HEK293 (cell line): ENCODE measurements at regions not wholly inside any gene's neighbourhood (a gene's known extent, or its start where the extent isn't known, plus 50 kb on each side); places are given as distances from the start of the nearest gene placed in this dataset.

Experiments
- CTCF ChIA-PET: fragments of 350-600 bp; formaldehyde crosslinking; extraction: SDS; loops from one replicate; lab custom pipeline; 2021; ENCODE audit warnings: antibody characterized with exemption; lab: Yijun Ruan, JAX
- POLR2A ChIA-PET: fragments of 300-600 bp; formaldehyde crosslinking; extraction: SDS; loops from one replicate; lab custom pipeline; 2020; ENCODE audit warnings: antibody characterized with exemption, inconsistent platforms; lab: Yijun Ruan, JAX
- H3K27ac ChIP-seq: fragments of 200-500 bp; sonication (Bioruptor generic); 2 replicates; pipeline ENCODE4 v1.5.1; 2014; ENCODE audit warnings: low read depth, low read length, control low read depth, inconsistent platforms; ENCODE audit errors: extremely low read depth
- H3K36me3 ChIP-seq, 2 experiments: fragments of 200-500 bp in 1 of 2; sonication (Bioruptor generic) in 1 of 2; 1 replicate in 1 of 2; 2 replicates in 1 of 2; pipeline ENCODE4 v1.5.1; 2014 to 2017; ENCODE audit warnings: inconsistent platforms in 2 of 2, low read length in 2 of 2; ENCODE audit not compliant: control insufficient read depth in 2 of 2, insufficient read depth in 1 of 2
- H3K4me1 ChIP-seq: fragments of 200-500 bp; sonication (Bioruptor generic); 2 replicates; pipeline ENCODE4 v1.5.1; 2014; ENCODE audit warnings: mild to moderate bottlenecking, low read length, inconsistent platforms; ENCODE audit not compliant: control insufficient read depth, insufficient read depth
- H3K4me3 ChIP-seq: 2 replicates; pipeline ENCODE4 v1.5.1; 2011; ENCODE audit warnings: low read depth, mild to moderate bottlenecking, control low read depth, low read length, moderate library complexity
- H3K9me3 ChIP-seq: fragments of 200-500 bp; sonication (Bioruptor generic); 2 replicates; pipeline ENCODE4 v1.5.1; 2014; ENCODE audit warnings: low read depth, low read length, inconsistent platforms; ENCODE audit not compliant: control insufficient read depth, insufficient read depth
- BCL11A ChIP-seq: fragments of 450-650 bp; formaldehyde crosslinking; IDR thresholded peaks from 2 replicates; pipeline ENCODE4 v1.5.1; 2016; ENCODE audit warnings: low read depth, missing biosample characterization, missing genetic modification characterization
- BCL11B ChIP-seq: fragments of 450-650 bp; formaldehyde crosslinking; IDR thresholded peaks from 2 replicates; pipeline ENCODE4 v1.5.1; 2016; ENCODE audit warnings: low read depth, missing biosample characterization, missing genetic modification characterization
- IKZF3 ChIP-seq: fragments of 450-650 bp; IDR thresholded peaks from 2 replicates; pipeline ENCODE4 v1.5.0; 2018; ENCODE audit warnings: missing biosample characterization, mild to moderate bottlenecking, missing genetic modification characterization, moderate library complexity
- KLF1 ChIP-seq: fragments of 450-650 bp; formaldehyde crosslinking; IDR thresholded peaks from 2 replicates; pipeline ENCODE4 v1.5.1; 2016; ENCODE audit warnings: missing biosample characterization, missing genetic modification characterization
- MYNN ChIP-seq: fragments of 450-650 bp; formaldehyde crosslinking; IDR thresholded peaks from 2 replicates; pipeline ENCODE4 v1.5.1; 2016; ENCODE audit warnings: missing biosample characterization, missing genetic modification characterization, borderline replicate concordance
- SCRT1 ChIP-seq: fragments of 450-650 bp; formaldehyde crosslinking; IDR thresholded peaks from 2 replicates; pipeline ENCODE4 v1.5.1; 2016; ENCODE audit warnings: missing biosample characterization, missing genetic modification characterization, borderline replicate concordance
- ZBTB17 ChIP-seq: fragments of 450-650 bp; formaldehyde crosslinking; IDR thresholded peaks from 2 replicates; pipeline ENCODE4 v1.5.1; 2016; ENCODE audit warnings: missing biosample characterization, missing genetic modification characterization
- ZFP69B ChIP-seq: fragments of 450-650 bp; formaldehyde crosslinking; IDR thresholded peaks from 2 replicates; pipeline ENCODE4 v1.5.1; 2016; ENCODE audit warnings: missing biosample characterization, missing genetic modification characterization
- ZNF114 ChIP-seq: fragments of 450-650 bp; formaldehyde crosslinking; IDR thresholded peaks from 2 replicates; pipeline ENCODE4 v1.5.0; 2017; ENCODE audit warnings: missing biosample characterization, missing genetic modification characterization
- ZNF2 ChIP-seq: fragments of 450-650 bp; formaldehyde crosslinking; IDR thresholded peaks from 2 replicates; pipeline ENCODE4 v1.5.1; 2016; ENCODE audit warnings: missing biosample characterization, missing genetic modification characterization
- ZNF214 ChIP-seq: fragments of 450-650 bp; formaldehyde crosslinking; IDR thresholded peaks from 2 replicates; pipeline ENCODE4 v1.5.1; 2017; ENCODE audit warnings: missing biosample characterization, mild to moderate bottlenecking, missing genetic modification characterization, borderline replicate concordance
- ZNF23 ChIP-seq: fragments of 450-650 bp; formaldehyde crosslinking; IDR thresholded peaks from 2 replicates; pipeline ENCODE4 v1.5.1; 2016; ENCODE audit warnings: missing biosample characterization, missing genetic modification characterization, borderline replicate concordance
- ZNF354C ChIP-seq: fragments of 450-650 bp; formaldehyde crosslinking; IDR thresholded peaks from 2 replicates; pipeline ENCODE4 v1.5.1; 2016; ENCODE audit warnings: missing biosample characterization, missing genetic modification characterization, low read depth, borderline replicate concordance
- ZNF571 ChIP-seq: fragments of 450-650 bp; formaldehyde crosslinking; IDR thresholded peaks from 2 replicates; pipeline ENCODE4 v1.5.0; 2017; ENCODE audit warnings: missing biosample characterization, missing genetic modification characterization
- ZNF677 ChIP-seq: fragments of 450-650 bp; IDR thresholded peaks from 2 replicates; pipeline ENCODE4 v1.5.0; 2018; ENCODE audit warnings: missing biosample characterization, mild to moderate bottlenecking, missing genetic modification characterization, moderate library complexity
- TF ChIP-seq, protein P1 (sequence below): fragments of 450-650 bp; formaldehyde crosslinking; IDR thresholded peaks from 2 replicates; pipeline ENCODE4 v1.5.1; 2017; ENCODE audit warnings: missing biosample characterization, missing genetic modification characterization
- TF ChIP-seq, protein P2 (sequence below): fragments of 450-650 bp; formaldehyde crosslinking; IDR thresholded peaks from 2 replicates; pipeline ENCODE4 v1.5.1; 2016; ENCODE audit warnings: missing biosample characterization, missing genetic modification characterization
- TF ChIP-seq, protein P3 (sequence below): fragments of 450-650 bp; formaldehyde crosslinking; IDR thresholded peaks from 2 replicates; pipeline ENCODE4 v1.5.1; 2016; ENCODE audit warnings: missing biosample characterization, missing genetic modification characterization
- TF ChIP-seq, protein P4 (sequence below): fragments of 450-650 bp; formaldehyde crosslinking; IDR thresholded peaks from 2 replicates; pipeline ENCODE4 v1.5.1; 2016; ENCODE audit warnings: missing biosample characterization, missing genetic modification characterization
- TF ChIP-seq, protein P5 (sequence below): fragments of 450-650 bp; formaldehyde crosslinking; IDR thresholded peaks from 2 replicates; pipeline ENCODE4 v1.5.1; 2016; ENCODE audit warnings: missing biosample characterization, missing genetic modification characterization
- TF ChIP-seq, protein P6 (sequence below): fragments of 450-650 bp; formaldehyde crosslinking; IDR thresholded peaks from 2 replicates; pipeline ENCODE4 v1.5.1; 2016; ENCODE audit warnings: missing biosample characterization, missing genetic modification characterization

DNA sequence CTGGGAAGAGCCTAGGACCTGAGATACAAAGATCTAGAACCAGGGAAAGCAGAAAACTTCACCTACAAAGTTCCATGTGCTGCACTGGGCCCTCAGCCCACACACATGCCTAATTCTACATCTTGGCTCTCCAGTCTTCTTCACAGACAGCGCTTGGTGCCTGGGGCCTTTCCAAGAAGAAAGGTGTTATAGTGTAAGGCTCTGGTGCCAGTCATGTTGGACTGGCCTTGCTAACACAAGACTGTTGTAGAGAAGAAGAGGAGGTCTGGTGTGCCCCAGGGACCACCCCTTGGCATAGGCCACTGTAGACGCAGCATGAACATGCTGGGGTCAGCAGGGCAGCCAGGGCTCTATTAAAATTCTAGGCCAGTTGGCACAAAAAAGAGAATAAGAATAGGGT lies 226.2 kb upstream of the CTNNB1 start:
- Histone ChIP-seq H3K4me3 (no peak overlapping the region), H3K36me3 (no peaks in the 10 kb centered on the region), H3K9me3 (no peaks in the 10 kb centered on the region), H3K27ac (no peak overlapping the region), H3K4me1 (no peaks in the 10 kb centered on the region)
- TF ChIP-seq ZNF114 (tag by site-specific recombination) (no peak), ZNF23 (no peak), BCL11B (tag by site-specific recombination) (no peak), ZNF677 (tag by site-specific recombination) (no peak), IKZF3 (no peak), SCRT1 (no peak), KLF1 (tag by site-specific recombination) (no peak), BCL11A (tag by site-specific recombination) (no peak), ZNF214 (no peak)
- TF ChIP-seq, protein P1, sequence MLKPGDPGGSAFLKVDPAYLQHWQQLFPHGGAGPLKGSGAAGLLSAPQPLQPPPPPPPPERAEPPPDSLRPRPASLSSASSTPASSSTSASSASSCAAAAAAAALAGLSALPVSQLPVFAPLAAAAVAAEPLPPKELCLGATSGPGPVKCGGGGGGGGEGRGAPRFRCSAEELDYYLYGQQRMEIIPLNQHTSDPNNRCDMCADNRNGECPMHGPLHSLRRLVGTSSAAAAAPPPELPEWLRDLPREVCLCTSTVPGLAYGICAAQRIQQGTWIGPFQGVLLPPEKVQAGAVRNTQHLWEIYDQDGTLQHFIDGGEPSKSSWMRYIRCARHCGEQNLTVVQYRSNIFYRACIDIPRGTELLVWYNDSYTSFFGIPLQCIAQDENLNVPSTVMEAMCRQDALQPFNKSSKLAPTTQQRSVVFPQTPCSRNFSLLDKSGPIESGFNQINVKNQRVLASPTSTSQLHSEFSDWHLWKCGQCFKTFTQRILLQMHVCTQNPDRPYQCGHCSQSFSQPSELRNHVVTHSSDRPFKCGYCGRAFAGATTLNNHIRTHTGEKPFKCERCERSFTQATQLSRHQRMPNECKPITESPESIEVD (tag by site-specific recombination): no peak
- TF ChIP-seq, protein P2, sequence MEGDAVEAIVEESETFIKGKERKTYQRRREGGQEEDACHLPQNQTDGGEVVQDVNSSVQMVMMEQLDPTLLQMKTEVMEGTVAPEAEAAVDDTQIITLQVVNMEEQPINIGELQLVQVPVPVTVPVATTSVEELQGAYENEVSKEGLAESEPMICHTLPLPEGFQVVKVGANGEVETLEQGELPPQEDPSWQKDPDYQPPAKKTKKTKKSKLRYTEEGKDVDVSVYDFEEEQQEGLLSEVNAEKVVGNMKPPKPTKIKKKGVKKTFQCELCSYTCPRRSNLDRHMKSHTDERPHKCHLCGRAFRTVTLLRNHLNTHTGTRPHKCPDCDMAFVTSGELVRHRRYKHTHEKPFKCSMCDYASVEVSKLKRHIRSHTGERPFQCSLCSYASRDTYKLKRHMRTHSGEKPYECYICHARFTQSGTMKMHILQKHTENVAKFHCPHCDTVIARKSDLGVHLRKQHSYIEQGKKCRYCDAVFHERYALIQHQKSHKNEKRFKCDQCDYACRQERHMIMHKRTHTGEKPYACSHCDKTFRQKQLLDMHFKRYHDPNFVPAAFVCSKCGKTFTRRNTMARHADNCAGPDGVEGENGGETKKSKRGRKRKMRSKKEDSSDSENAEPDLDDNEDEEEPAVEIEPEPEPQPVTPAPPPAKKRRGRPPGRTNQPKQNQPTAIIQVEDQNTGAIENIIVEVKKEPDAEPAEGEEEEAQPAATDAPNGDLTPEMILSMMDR: no peak
- TF ChIP-seq, protein P3, sequence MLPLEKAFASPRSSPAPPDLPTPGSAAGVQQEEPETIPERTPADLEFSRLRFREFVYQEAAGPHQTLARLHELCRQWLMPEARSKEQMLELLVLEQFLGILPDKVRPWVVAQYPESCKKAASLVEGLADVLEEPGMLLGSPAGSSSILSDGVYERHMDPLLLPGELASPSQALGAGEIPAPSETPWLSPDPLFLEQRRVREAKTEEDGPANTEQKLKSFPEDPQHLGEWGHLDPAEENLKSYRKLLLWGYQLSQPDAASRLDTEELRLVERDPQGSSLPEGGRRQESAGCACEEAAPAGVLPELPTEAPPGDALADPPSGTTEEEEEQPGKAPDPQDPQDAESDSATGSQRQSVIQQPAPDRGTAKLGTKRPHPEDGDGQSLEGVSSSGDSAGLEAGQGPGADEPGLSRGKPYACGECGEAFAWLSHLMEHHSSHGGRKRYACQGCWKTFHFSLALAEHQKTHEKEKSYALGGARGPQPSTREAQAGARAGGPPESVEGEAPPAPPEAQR (tag by site-specific recombination): no peak
- ChIA-PET POLR2A (no interaction called here), CTCF (interaction anchor here (1.2 kb wide), 1 partner anchor 9 kb away, joined by 4 read pairs; no protein-coding TSS in a partner anchor)

DNA sequence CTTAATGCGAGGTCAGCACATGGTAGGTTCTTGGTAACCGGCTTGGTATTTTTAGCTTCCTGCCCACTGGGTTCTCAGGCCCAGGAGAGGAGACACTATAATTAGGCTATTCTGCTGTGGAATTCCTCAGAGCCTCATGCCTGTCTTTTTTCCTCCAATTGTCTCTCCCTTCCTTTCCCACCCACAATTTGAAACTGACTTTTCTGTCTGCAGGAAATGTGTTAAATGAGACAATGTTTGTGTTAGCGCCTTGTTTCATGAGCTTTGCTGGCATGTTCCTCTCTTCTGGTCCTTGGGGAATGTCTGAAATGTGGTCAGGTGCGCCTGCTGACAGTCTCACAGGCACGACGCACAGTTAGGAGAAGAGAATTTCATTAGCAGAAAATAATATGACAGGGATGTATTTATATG lies 223.6 kb upstream of the CTNNB1 start:
- Histone ChIP-seq H3K27ac (no peak overlapping the region), H3K9me3 (no peaks in the 10 kb centered on the region), H3K4me3 (no peak overlapping the region), H3K36me3 (no peaks in the 10 kb centered on the region)
- TF ChIP-seq ZNF2: no peak
- no peak for TF ChIP-seq ZBTB17 (tag by site-specific recombination)
- TF ChIP-seq, protein P4, sequence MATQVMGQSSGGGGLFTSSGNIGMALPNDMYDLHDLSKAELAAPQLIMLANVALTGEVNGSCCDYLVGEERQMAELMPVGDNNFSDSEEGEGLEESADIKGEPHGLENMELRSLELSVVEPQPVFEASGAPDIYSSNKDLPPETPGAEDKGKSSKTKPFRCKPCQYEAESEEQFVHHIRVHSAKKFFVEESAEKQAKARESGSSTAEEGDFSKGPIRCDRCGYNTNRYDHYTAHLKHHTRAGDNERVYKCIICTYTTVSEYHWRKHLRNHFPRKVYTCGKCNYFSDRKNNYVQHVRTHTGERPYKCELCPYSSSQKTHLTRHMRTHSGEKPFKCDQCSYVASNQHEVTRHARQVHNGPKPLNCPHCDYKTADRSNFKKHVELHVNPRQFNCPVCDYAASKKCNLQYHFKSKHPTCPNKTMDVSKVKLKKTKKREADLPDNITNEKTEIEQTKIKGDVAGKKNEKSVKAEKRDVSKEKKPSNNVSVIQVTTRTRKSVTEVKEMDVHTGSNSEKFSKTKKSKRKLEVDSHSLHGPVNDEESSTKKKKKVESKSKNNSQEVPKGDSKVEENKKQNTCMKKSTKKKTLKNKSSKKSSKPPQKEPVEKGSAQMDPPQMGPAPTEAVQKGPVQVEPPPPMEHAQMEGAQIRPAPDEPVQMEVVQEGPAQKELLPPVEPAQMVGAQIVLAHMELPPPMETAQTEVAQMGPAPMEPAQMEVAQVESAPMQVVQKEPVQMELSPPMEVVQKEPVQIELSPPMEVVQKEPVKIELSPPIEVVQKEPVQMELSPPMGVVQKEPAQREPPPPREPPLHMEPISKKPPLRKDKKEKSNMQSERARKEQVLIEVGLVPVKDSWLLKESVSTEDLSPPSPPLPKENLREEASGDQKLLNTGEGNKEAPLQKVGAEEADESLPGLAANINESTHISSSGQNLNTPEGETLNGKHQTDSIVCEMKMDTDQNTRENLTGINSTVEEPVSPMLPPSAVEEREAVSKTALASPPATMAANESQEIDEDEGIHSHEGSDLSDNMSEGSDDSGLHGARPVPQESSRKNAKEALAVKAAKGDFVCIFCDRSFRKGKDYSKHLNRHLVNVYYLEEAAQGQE (tag by site-specific recombination): no peak
- TF ChIP-seq, protein P5, sequence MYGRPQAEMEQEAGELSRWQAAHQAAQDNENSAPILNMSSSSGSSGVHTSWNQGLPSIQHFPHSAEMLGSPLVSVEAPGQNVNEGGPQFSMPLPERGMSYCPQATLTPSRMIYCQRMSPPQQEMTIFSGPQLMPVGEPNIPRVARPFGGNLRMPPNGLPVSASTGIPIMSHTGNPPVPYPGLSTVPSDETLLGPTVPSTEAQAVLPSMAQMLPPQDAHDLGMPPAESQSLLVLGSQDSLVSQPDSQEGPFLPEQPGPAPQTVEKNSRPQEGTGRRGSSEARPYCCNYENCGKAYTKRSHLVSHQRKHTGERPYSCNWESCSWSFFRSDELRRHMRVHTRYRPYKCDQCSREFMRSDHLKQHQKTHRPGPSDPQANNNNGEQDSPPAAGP (tag by site-specific recombination): no peak
- no peak for TF ChIP-seq ZNF354C (tag by site-specific recombination)
- TF ChIP-seq, protein P6, sequence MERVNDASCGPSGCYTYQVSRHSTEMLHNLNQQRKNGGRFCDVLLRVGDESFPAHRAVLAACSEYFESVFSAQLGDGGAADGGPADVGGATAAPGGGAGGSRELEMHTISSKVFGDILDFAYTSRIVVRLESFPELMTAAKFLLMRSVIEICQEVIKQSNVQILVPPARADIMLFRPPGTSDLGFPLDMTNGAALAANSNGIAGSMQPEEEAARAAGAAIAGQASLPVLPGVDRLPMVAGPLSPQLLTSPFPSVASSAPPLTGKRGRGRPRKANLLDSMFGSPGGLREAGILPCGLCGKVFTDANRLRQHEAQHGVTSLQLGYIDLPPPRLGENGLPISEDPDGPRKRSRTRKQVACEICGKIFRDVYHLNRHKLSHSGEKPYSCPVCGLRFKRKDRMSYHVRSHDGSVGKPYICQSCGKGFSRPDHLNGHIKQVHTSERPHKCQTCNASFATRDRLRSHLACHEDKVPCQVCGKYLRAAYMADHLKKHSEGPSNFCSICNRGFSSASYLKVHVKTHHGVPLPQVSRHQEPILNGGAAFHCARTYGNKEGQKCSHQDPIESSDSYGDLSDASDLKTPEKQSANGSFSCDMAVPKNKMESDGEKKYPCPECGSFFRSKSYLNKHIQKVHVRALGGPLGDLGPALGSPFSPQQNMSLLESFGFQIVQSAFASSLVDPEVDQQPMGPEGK (tag by site-specific recombination): no peak
- TF ChIP-seq ZNF214: no peak
- no peak for TF ChIP-seq MYNN
- TF ChIP-seq ZFP69B: no peak
- no peak for TF ChIP-seq ZNF571 (tag by site-specific recombination)
- TF ChIP-seq, all 188 proteins: peak for 0
- POLR2A ChIA-PET: no interaction called here
- CTCF ChIA-PET: no interaction called here
- no peaks in the 10 kb centered on the region for H3K4me1 ChIP-seq
